ENCODE measurements at regions not wholly inside any gene's neighbourhood (a gene's known extent, or its start where the extent isn't known, plus 50 kb on each side); places are given as distances from the start of the nearest gene placed in this dataset.
"Not testable (repeated sequence)": the region's sequence is repeated elsewhere in the genome, so short reads cannot be mapped to it uniquely, and the experiment has no call there.

GRCh38 chr4:164343472-164343976 is 410.4 kb upstream of the SMIM31 start:
- no peak for DNase-seq
- Histone ChIP-seq H3K27ac (no peak overlapping the region), H3K36me3 (no peaks in the 10 kb centered on the region), H3K9me3 (no peaks in the 10 kb centered on the region), H3K4me3 (no peak overlapping the region), H3K27me3 (no peaks in the 10 kb centered on the region), H3K4me1 (no peaks in the 10 kb centered on the region)
- no peak for ATAC-seq
- intact Hi-C loops (cut with DNase I): no loop called here
- TF ChIP-seq CTCF (IDR thresholded peaks at IDR 0.05): no peak

- intact Hi-C loops (cut with DNase I): no loop called here
- Histone ChIP-seq H3K27ac (no peak overlapping the region), H3K27me3 (no peaks in the 10 kb centered on the region), H3K9me3 (no peaks in the 10 kb centered on the region), H3K4me3 (no peak overlapping the region), H3K4me1 (no peaks in the 10 kb centered on the region), H3K36me3 (no peaks in the 10 kb centered on the region)
- DNase-seq (no peak), ATAC-seq (no peak)
- no peak for TF ChIP-seq CTCF (IDR thresholded peaks at IDR 0.05)
These were observed 408.2 kb upstream of the SMIM31 start for GRCh38 chr4:164345756-164346155.

GRCh38 chr4:164350061-164350460 is 403.9 kb upstream of the SMIM31 start:
- H3K27me3 ChIP-seq: no peaks in the 10 kb centered on the region
- no peaks in the 10 kb centered on the region for H3K36me3 ChIP-seq
- H3K4me1 ChIP-seq: no peaks in the 10 kb centered on the region
- intact Hi-C loops (cut with DNase I): no loop called here
- no peak for ATAC-seq
- TF ChIP-seq CTCF (IDR thresholded peaks at IDR 0.05): no peak
- H3K9me3 ChIP-seq: no peaks in the 10 kb centered on the region
- no peak for DNase-seq
- H3K27ac ChIP-seq: no peak overlapping the region
- H3K4me3 ChIP-seq: no peak overlapping the region

- not testable (repeated sequence) for DNase-seq, H3K4me1 ChIP-seq
These were observed 403.2 kb upstream of the SMIM31 start for GRCh38 chr4:164350716-164351115.

GRCh38 chr4:164357957-164358356 is 396.0 kb upstream of the SMIM31 start:
- Histone ChIP-seq H3K27me3 (no peaks in the 10 kb centered on the region), H3K4me3 (no peak overlapping the region), H3K9me3 (no peaks in the 10 kb centered on the region), H3K36me3 (no peaks in the 10 kb centered on the region), H3K27ac (no peak overlapping the region), H3K4me1 (no peaks in the 10 kb centered on the region)
- TF ChIP-seq CTCF (IDR thresholded peaks at IDR 0.05): no peak
- ATAC-seq (no peak), DNase-seq (no peak)
- intact Hi-C loops (cut with DNase I): no loop called here

More at GRCh38 chr4:164350716-164351115, 403.2 kb upstream of the SMIM31 start:
- ATAC-seq; H3K4me3 ChIP-seq; intact Hi-C loops (cut with DNase I); H3K9me3 ChIP-seq; H3K27ac ChIP-seq; H3K27me3 ChIP-seq; H3K36me3 ChIP-seq: not testable (repeated sequence)

GRCh38 chr4:164358400-164358799 is 395.5 kb upstream of the SMIM31 start:
- H3K36me3 ChIP-seq: no peaks in the 10 kb centered on the region
- no peak overlapping the region for H3K27ac ChIP-seq
- DNase-seq: no peak
- TF ChIP-seq CTCF (IDR thresholded peaks at IDR 0.05): no peak
- H3K4me3 ChIP-seq: no peak overlapping the region
- no peaks in the 10 kb centered on the region for H3K9me3 ChIP-seq
- no peak for ATAC-seq
- no peaks in the 10 kb centered on the region for H3K27me3 ChIP-seq
- intact Hi-C loops (cut with DNase I): no loop called here
- no peaks in the 10 kb centered on the region for H3K4me1 ChIP-seq

Measured in upper lobe of right lung (tissue), 1 donor.